HL-60 (cell line): ENCODE measurements at regions not wholly inside any gene's neighbourhood (a gene's known extent, or its start where the extent isn't known, plus 50 kb on each side); places are given as distances from the start of the nearest gene placed in this dataset.

ENCODE experiments used
- DNase-seq, 2 experiments: peaks; one replicate each; pipeline ENCODE4 v3.0.0-alpha.2; 2010 to 2020; ENCODE audit warnings: low read depth in 1 of 2, low spot score in 1 of 2
- H3K27ac ChIP-seq: fragments of 250-450 bp; sonication (Bioruptor Pico); replicated peaks from 2 replicates; pipeline ENCODE4 v1.5.1; 2020; ENCODE audit warnings: mild to moderate bottlenecking, moderate library complexity
- H3K27me3 ChIP-seq: fragments of 250-450 bp; sonication (Bioruptor Pico); 2 replicates; pipeline ENCODE4 v1.5.1; 2021; ENCODE audit warnings: mild to moderate bottlenecking, moderate library complexity; ENCODE audit not compliant: insufficient read depth, poor library complexity, severe bottlenecking
- H3K4me3 ChIP-seq: replicated peaks from 2 replicates; pipeline ENCODE4 v1.5.1; 2011; ENCODE audit warnings: mild to moderate bottlenecking, control low read depth, low read length; ENCODE audit not compliant: insufficient read depth
- GABPA ChIP-seq: IDR thresholded peaks from 2 replicates; pipeline ENCODE4 v1.6.1; 2012; ENCODE audit warnings: low read depth
- POLR2AphosphoS5 ChIP-seq: IDR thresholded peaks from 2 replicates; pipeline ENCODE4 v1.6.1; 2012; ENCODE audit warnings: low read depth
- SPI1 ChIP-seq: IDR thresholded peaks from 2 replicates; pipeline ENCODE4 v1.6.1; 2012; ENCODE audit warnings: low read depth, mild to moderate bottlenecking, borderline replicate concordance
- TF ChIP-seq, protein P1 (sequence below): IDR thresholded peaks from one replicate; pipeline ENCODE4 v1.5.1; 2011; ENCODE audit warnings: low read length, control low read depth, inconsistent platforms; ENCODE audit not compliant: insufficient read depth
- TF ChIP-seq, protein P2 (sequence below): IDR thresholded peaks from 2 replicates; pipeline ENCODE4 v1.6.1; 2012; ENCODE audit warnings: low read depth; ENCODE audit not compliant: insufficient replicate concordance

DNA sequence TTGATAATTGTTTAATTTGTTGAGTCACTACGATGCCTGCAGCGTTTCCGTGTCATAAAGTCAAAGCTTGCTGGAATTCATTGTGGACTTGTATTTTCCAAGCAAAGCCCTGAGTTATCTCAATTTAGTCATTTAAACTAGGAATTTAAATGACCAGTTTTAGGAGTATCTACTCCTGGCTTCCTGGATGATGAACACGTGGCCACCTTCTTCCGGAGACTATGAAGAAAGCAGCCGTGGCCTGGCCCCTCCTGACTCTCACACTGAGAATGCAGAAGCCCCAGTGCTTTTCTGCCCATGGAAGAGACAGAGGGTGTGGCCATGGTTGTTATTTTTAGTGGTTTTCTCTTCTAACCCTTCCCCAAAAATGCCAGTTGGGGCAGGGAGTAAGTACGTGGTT lies 250.7 kb upstream of the GATB start:
- TF ChIP-seq GABPA (no peak), SPI1 (no peak), POLR2AphosphoS5 (no peak)
- TF ChIP-seq, protein P1, sequence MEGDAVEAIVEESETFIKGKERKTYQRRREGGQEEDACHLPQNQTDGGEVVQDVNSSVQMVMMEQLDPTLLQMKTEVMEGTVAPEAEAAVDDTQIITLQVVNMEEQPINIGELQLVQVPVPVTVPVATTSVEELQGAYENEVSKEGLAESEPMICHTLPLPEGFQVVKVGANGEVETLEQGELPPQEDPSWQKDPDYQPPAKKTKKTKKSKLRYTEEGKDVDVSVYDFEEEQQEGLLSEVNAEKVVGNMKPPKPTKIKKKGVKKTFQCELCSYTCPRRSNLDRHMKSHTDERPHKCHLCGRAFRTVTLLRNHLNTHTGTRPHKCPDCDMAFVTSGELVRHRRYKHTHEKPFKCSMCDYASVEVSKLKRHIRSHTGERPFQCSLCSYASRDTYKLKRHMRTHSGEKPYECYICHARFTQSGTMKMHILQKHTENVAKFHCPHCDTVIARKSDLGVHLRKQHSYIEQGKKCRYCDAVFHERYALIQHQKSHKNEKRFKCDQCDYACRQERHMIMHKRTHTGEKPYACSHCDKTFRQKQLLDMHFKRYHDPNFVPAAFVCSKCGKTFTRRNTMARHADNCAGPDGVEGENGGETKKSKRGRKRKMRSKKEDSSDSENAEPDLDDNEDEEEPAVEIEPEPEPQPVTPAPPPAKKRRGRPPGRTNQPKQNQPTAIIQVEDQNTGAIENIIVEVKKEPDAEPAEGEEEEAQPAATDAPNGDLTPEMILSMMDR, result no peak
- TF ChIP-seq, protein P2, sequence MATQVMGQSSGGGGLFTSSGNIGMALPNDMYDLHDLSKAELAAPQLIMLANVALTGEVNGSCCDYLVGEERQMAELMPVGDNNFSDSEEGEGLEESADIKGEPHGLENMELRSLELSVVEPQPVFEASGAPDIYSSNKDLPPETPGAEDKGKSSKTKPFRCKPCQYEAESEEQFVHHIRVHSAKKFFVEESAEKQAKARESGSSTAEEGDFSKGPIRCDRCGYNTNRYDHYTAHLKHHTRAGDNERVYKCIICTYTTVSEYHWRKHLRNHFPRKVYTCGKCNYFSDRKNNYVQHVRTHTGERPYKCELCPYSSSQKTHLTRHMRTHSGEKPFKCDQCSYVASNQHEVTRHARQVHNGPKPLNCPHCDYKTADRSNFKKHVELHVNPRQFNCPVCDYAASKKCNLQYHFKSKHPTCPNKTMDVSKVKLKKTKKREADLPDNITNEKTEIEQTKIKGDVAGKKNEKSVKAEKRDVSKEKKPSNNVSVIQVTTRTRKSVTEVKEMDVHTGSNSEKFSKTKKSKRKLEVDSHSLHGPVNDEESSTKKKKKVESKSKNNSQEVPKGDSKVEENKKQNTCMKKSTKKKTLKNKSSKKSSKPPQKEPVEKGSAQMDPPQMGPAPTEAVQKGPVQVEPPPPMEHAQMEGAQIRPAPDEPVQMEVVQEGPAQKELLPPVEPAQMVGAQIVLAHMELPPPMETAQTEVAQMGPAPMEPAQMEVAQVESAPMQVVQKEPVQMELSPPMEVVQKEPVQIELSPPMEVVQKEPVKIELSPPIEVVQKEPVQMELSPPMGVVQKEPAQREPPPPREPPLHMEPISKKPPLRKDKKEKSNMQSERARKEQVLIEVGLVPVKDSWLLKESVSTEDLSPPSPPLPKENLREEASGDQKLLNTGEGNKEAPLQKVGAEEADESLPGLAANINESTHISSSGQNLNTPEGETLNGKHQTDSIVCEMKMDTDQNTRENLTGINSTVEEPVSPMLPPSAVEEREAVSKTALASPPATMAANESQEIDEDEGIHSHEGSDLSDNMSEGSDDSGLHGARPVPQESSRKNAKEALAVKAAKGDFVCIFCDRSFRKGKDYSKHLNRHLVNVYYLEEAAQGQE, result no peak
- no peak overlapping the region for H3K27ac ChIP-seq
- H3K4me3 ChIP-seq, result no peak overlapping the region
- H3K27me3 ChIP-seq, result no peaks in the 10 kb centered on the region
- no peak for DNase-seq

DNA sequence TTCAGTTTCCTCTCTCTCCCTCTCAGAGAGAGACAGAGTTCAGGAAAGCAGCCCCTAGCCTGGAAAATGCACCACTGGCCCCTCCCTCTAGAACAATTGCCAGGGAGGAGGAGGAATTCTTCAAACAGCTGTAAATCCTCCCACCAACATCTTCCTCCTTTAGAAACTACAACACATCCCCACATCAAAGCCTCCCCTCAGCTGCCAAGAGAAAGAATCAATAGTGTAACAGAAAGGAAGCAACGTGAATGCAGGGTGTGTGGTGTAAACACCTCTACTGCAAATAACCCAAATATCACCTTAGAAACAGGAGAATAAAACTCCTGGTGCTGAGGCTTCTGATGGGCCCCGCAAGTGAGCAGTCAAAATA lies 249.9 kb upstream of the GATB start:
- H3K27ac ChIP-seq, result no peak overlapping the region
- H3K4me3 ChIP-seq, result no peak overlapping the region
- TF ChIP-seq, protein P2, result no peak
- TF ChIP-seq POLR2AphosphoS5 (no peak), GABPA (no peak), SPI1 (no peak)
- TF ChIP-seq, protein P1, result no peak
- no peaks in the 10 kb centered on the region for H3K27me3 ChIP-seq
- DNase-seq, result no peak

DNA sequence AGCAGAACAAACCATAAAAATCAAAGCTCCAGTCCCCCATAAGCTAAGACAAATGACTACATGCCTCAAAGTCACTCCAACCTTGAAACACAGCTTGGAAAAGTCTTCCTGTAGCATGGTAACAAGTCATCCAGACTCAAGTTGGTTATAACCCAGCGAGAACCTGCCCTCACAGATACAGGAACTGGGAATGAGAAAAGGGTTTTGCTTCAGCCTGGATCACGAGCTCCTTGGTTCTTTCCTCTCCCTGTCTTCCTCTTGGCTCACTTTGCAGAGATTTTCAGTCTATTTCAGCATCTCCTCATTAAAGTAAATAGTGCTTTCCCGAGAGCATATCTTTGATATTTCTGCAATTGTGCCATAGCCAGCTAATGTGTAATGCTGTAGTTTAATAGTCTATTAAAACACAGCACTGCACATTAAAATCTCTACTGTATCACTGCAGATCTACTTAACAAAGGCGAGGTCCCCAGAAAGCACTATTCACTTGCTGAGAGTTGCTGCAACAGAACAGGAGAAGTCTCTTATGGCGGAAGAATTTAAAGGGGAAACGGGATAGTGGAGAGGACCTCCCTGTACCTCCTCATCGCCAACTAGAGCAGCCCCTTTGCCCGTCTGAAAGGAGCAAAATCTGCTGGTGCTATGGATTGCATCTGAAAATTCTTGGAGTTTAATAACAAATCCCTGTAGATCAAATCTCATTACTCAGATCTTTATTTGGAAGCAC lies 249.3 kb upstream of the GATB start:
- Histone ChIP-seq H3K27me3 (no peaks in the 10 kb centered on the region), H3K27ac (no peak overlapping the region), H3K4me3 (no peak overlapping the region)
- no peak for TF ChIP-seq GABPA
- TF ChIP-seq, protein P2, result no peak
- no peak for DNase-seq
